22Rv1 (cell line): ENCODE measurements at regions not wholly inside any gene's neighbourhood (a gene's known extent, or its start where the extent isn't known, plus 50 kb on each side); places are given as distances from the start of the nearest gene placed in this dataset.

Source experiments
- CTCF ChIP-seq: fragments of 450-650 bp; IDR thresholded peaks from 2 replicates; pipeline ENCODE4 v1.5.1; 2017; ENCODE audit warnings: mild to moderate bottlenecking
- ZFX ChIP-seq: fragments of 450-650 bp; IDR thresholded peaks from 2 replicates; pipeline ENCODE4 v1.6.1; 2017; ENCODE audit warnings: antibody characterized with exemption, borderline replicate concordance

DNA sequence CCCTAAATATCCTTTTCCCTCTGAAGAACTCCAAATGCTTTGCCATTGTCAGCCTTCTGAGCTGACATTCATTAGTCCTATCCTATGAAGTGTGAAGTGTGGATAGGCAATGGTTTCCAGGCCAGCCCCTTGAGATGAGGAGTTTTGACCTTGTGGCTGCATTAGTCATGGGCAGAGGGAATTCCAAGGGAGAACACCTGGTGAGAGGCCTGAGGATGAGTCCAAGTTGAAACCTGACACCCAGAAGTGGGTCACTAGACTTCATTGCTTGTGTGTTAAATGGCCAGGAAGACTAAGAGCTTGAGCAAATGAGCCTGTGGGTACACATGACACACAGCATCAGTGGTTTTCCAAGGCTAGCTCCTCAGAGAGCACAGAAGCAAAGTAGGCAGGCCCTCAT lies 260.8 kb downstream of the SKAP2 start:
- TF ChIP-seq CTCF (no peak), ZFX (no peak)
